GM12875 (cell line): ENCODE measurements at regions not wholly inside any gene's neighbourhood (a gene's known extent, or its start where the extent isn't known, plus 50 kb on each side); places are given as distances from the start of the nearest gene placed in this dataset.

Source experiments
- H3K4me3 ChIP-seq: one replicate; pipeline ENCODE4 v1.5.1; 2011; ENCODE audit warnings: low read depth, low read length, control low read depth
- CTCF ChIP-seq: IDR thresholded peaks from 2 replicates; pipeline ENCODE4 v1.5.1; 2011; ENCODE audit warnings: low read depth, mild to moderate bottlenecking, control low read depth, inconsistent platforms, low read length, moderate library complexity, borderline replicate concordance; ENCODE audit not compliant: insufficient read depth

- peak; percentile 30; the same call in 1 of the 2 replicates for TF ChIP-seq CTCF
- H3K4me3 ChIP-seq, result no peak overlapping the region
Observed at GRCh38 chr12:77724367-77724957, 106.2 kb upstream of the NAV3 start.

GRCh38 chr12:77723308-77723707 lies 107.4 kb upstream of the NAV3 start:
- no peak for TF ChIP-seq CTCF
- no peak overlapping the region for H3K4me3 ChIP-seq

GRCh38 chr12:77722536-77722935 lies 108.2 kb upstream of the NAV3 start:
- no peak for TF ChIP-seq CTCF

GRCh38 chr12:77720258-77720657 lies 110.4 kb upstream of the NAV3 start:
- no peak for TF ChIP-seq CTCF
- no peak overlapping the region for H3K4me3 ChIP-seq

More at GRCh38 chr12:77722536-77722935, 108.2 kb upstream of the NAV3 start:
- no peak overlapping the region for H3K4me3 ChIP-seq

- no peak overlapping the region for H3K4me3 ChIP-seq
- TF ChIP-seq CTCF, result no peak
Observed at GRCh38 chr12:77710209-77710608, 120.5 kb upstream of the NAV3 start.

GRCh38 chr12:77697126-77697525 lies 133.6 kb upstream of the NAV3 start:
- no peak for TF ChIP-seq CTCF
- H3K4me3 ChIP-seq, result no peak overlapping the region

- no peak overlapping the region for H3K4me3 ChIP-seq
- TF ChIP-seq CTCF, result no peak
Observed at GRCh38 chr12:77696183-77696582, 134.5 kb upstream of the NAV3 start.
